H1 (cell line): ENCODE measurements at regions not wholly inside any gene's neighbourhood (a gene's known extent, or its start where the extent isn't known, plus 50 kb on each side); places are given as distances from the start of the nearest gene placed in this dataset.
A peak's percentile ranks its signal among the peaks of the same experiment; 100 is the strongest.

ENCODE experiments used
- CHD7 ChIP-seq: fragments of 300-600 bp; sonication (generic); IDR thresholded peaks from 2 replicates; pipeline ENCODE4 v1.7.1; 2012; ENCODE audit warnings: low read length, moderate library complexity, mild to moderate bottlenecking, inconsistent platforms; ENCODE audit not compliant: insufficient replicate concordance
- JUN ChIP-seq: IDR thresholded peaks from 2 replicates; pipeline ENCODE4 v1.6.1; 2011; ENCODE audit warnings: low read depth, mild to moderate bottlenecking, improper control_type of control experiment, low read length
- RNF2 ChIP-seq: fragments of 200-900, 300-1000 bp; sonication (generic); IDR thresholded peaks from 2 replicates; pipeline ENCODE4 v1.7.1; 2016; ENCODE audit warnings: borderline replicate concordance, low read depth, mild to moderate bottlenecking, antibody characterized with exemption, low read length; ENCODE audit not compliant: poor library complexity, severe bottlenecking; ENCODE audit errors: missing control alignments
- SP1 ChIP-seq: IDR thresholded peaks from 2 replicates; pipeline ENCODE4 v1.6.1; 2011; ENCODE audit warnings: low read depth, low read length
- SUZ12 ChIP-seq: fragments of 200-600 bp; sonication (generic); IDR thresholded peaks from 2 replicates; pipeline ENCODE4 v1.6.1; 2012; ENCODE audit warnings: mild to moderate bottlenecking, inconsistent platforms, low read length, moderate library complexity, mixed read lengths
- TF ChIP-seq, protein P1 (sequence below), 3 experiments: IDR thresholded peaks; 1 replicate in 2 of 3; 2 replicates in 1 of 3; pipeline versions ENCODE4 v1.5.1 to v1.6.1; 2011; ENCODE audit warnings: low read length in 3 of 3, mild to moderate bottlenecking in 3 of 3, inconsistent platforms in 2 of 3, low read depth in 1 of 3, moderate library complexity in 1 of 3; ENCODE audit not compliant: insufficient read depth in 1 of 3; ENCODE audit errors: control extremely low read depth in 1 of 3

GRCh38 chr14:97106609-97107008, 309.4 kb downstream of the VRK1 start (continued):
- no peak for TF ChIP-seq CHD7
- no peak for TF ChIP-seq SP1
- TF ChIP-seq RNF2, result no peak
- TF ChIP-seq SUZ12, result no peak
- TF ChIP-seq, protein P1, sequence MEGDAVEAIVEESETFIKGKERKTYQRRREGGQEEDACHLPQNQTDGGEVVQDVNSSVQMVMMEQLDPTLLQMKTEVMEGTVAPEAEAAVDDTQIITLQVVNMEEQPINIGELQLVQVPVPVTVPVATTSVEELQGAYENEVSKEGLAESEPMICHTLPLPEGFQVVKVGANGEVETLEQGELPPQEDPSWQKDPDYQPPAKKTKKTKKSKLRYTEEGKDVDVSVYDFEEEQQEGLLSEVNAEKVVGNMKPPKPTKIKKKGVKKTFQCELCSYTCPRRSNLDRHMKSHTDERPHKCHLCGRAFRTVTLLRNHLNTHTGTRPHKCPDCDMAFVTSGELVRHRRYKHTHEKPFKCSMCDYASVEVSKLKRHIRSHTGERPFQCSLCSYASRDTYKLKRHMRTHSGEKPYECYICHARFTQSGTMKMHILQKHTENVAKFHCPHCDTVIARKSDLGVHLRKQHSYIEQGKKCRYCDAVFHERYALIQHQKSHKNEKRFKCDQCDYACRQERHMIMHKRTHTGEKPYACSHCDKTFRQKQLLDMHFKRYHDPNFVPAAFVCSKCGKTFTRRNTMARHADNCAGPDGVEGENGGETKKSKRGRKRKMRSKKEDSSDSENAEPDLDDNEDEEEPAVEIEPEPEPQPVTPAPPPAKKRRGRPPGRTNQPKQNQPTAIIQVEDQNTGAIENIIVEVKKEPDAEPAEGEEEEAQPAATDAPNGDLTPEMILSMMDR (IDR thresholded peaks at IDR 0.05; ENCODE audit: control extremely low read depth in 1 of 3, insufficient read depth in 1 of 3, low read depth in 1 of 3, low read length in 3 of 3), result peak in 2 of 3 experiments; percentile 9 to 11; a peak in 2 of 4 replicates
- TF ChIP-seq JUN, result no peak
